ENCODE measurements at regions not wholly inside any gene's neighbourhood (a gene's known extent, or its start where the extent isn't known, plus 50 kb on each side); places are given as distances from the start of the nearest gene placed in this dataset.
"Not testable (repeated sequence)": the region's sequence is repeated elsewhere in the genome, so short reads cannot be mapped to it uniquely, and the experiment has no call there.

- no peak for ATAC-seq
- H3K27ac Mint-ChIP-seq, result no peak overlapping the region
- H3K4me3 Mint-ChIP-seq, result no peak overlapping the region
Measured at GRCh38 chr6:166235666-166236292, 68.1 kb upstream of the TBXT start.

GRCh38 chr6:166231181-166231580 is 63.5 kb upstream of the TBXT start:
- not testable (repeated sequence) for H3K4me3 Mint-ChIP-seq; H3K27ac Mint-ChIP-seq; DNase-seq; H3K9me3 ChIP-seq (ENCODE audit: control insufficient read depth, low read length, poor library complexity, severe bottlenecking); H3K4me1 Mint-ChIP-seq; H3K36me3 Mint-ChIP-seq (ENCODE audit: low read depth); ATAC-seq
- H3K27me3 Mint-ChIP-seq, result peaks cover 61% of the 10 kb centered on the region

More at GRCh38 chr6:166235666-166236292, 68.1 kb upstream of the TBXT start:
- no peak for DNase-seq
- Mint-ChIP-seq H3K4me1 (peaks cover 2% of the 10 kb centered on the region), H3K27me3 (peaks cover 65% of the 10 kb centered on the region), H3K36me3 (ENCODE audit: low read depth) (no peaks in the 10 kb centered on the region)
- no peaks in the 10 kb centered on the region for H3K9me3 ChIP-seq (ENCODE audit: control insufficient read depth, low read length, poor library complexity, severe bottlenecking)

GRCh38 chr6:166228839-166229528 is 61.3 kb upstream of the TBXT start:
- Mint-ChIP-seq H3K4me3 (no peak overlapping the region), H3K4me1 (peaks cover 5% of the 10 kb centered on the region), H3K27me3 (peaks cover 62% of the 10 kb centered on the region), H3K36me3 (ENCODE audit: low read depth) (peaks cover 2% of the 10 kb centered on the region), H3K27ac (no peak overlapping the region)
- ATAC-seq (no peak), DNase-seq (no peak)
- no peaks in the 10 kb centered on the region for H3K9me3 ChIP-seq (ENCODE audit: control insufficient read depth, low read length, poor library complexity, severe bottlenecking)

- peaks cover 2% of the 10 kb centered on the region for H3K36me3 Mint-ChIP-seq (ENCODE audit: low read depth)
- no peaks in the 10 kb centered on the region for H3K9me3 ChIP-seq (ENCODE audit: control insufficient read depth, low read length, poor library complexity, severe bottlenecking)
- H3K4me1 Mint-ChIP-seq, result peaks cover 5% of the 10 kb centered on the region
- ATAC-seq (no peak), DNase-seq (no peak)
- no peak overlapping the region for H3K4me3 Mint-ChIP-seq
- peaks cover 66% of the 10 kb centered on the region for H3K27me3 Mint-ChIP-seq
- H3K27ac Mint-ChIP-seq, result no peak overlapping the region
Measured at GRCh38 chr6:166228425-166228824, 60.8 kb upstream of the TBXT start.

- DNase-seq, result no peak
- H3K9me3 ChIP-seq (ENCODE audit: control insufficient read depth, low read length, poor library complexity, severe bottlenecking), result no peaks in the 10 kb centered on the region
- Mint-ChIP-seq H3K4me1 (peaks cover 4% of the 10 kb centered on the region), H3K27ac (no peak overlapping the region), H3K36me3 (ENCODE audit: low read depth) (no peaks in the 10 kb centered on the region), H3K27me3 (peaks cover 58% of the 10 kb centered on the region), H3K4me3 (no peak overlapping the region)
- no peak for ATAC-seq
Measured at GRCh38 chr6:166223079-166223478, 55.4 kb upstream of the TBXT start.

GRCh38 chr6:166222631-166223030 is 55.0 kb upstream of the TBXT start:
- H3K4me1 Mint-ChIP-seq, result peaks cover 4% of the 10 kb centered on the region
- ATAC-seq, result no peak
- H3K9me3 ChIP-seq (ENCODE audit: control insufficient read depth, low read length, poor library complexity, severe bottlenecking), result no peaks in the 10 kb centered on the region
- H3K36me3 Mint-ChIP-seq (ENCODE audit: low read depth), result no peaks in the 10 kb centered on the region
- DNase-seq, result no peak
- H3K4me3 Mint-ChIP-seq, result no peak overlapping the region
- peaks cover 58% of the 10 kb centered on the region for H3K27me3 Mint-ChIP-seq
- H3K27ac Mint-ChIP-seq, result no peak overlapping the region

- no peaks in the 10 kb centered on the region for H3K36me3 Mint-ChIP-seq (ENCODE audit: low read depth)
- peaks cover 4% of the 10 kb centered on the region for H3K4me1 Mint-ChIP-seq
- ATAC-seq (no peak), DNase-seq (no peak)
- no peak overlapping the region for H3K27ac Mint-ChIP-seq
- H3K4me3 Mint-ChIP-seq, result no peak overlapping the region
- peaks cover 50% of the 10 kb centered on the region for H3K27me3 Mint-ChIP-seq
- H3K9me3 ChIP-seq (ENCODE audit: control insufficient read depth, low read length, poor library complexity, severe bottlenecking), result no peaks in the 10 kb centered on the region
Measured at GRCh38 chr6:166221636-166222035, 54.0 kb upstream of the TBXT start.

- no peak for ATAC-seq
Measured at GRCh38 chr6:166221040-166221439, 53.4 kb upstream of the TBXT start.

More at GRCh38 chr6:166221040-166221439, 53.4 kb upstream of the TBXT start:
- DNase-seq, result no peak
- Mint-ChIP-seq H3K4me3 (no peak overlapping the region), H3K4me1 (peaks cover 4% of the 10 kb centered on the region), H3K36me3 (ENCODE audit: low read depth) (no peaks in the 10 kb centered on the region), H3K27ac (no peak overlapping the region), H3K27me3 (peaks cover 44% of the 10 kb centered on the region)
- H3K9me3 ChIP-seq (ENCODE audit: control insufficient read depth, low read length, poor library complexity, severe bottlenecking), result no peaks in the 10 kb centered on the region

Data from T-helper 17 cell (primary cell).